Ectodermal cell (in vitro differentiated cells): ENCODE measurements at regions not wholly inside any gene's neighbourhood (a gene's known extent, or its start where the extent isn't known, plus 50 kb on each side); places are given as distances from the start of the nearest gene placed in this dataset.

Experiments
- H3K27ac ChIP-seq: 2 replicates; pipeline ENCODE4 v1.7.0; 2013; ENCODE audit warnings: mild to moderate bottlenecking, low read depth, low read length; ENCODE audit not compliant: insufficient read depth, poor library complexity, severe bottlenecking
- H3K27me3 ChIP-seq: 2 replicates; pipeline ENCODE4 v1.7.0; 2013; ENCODE audit warnings: mild to moderate bottlenecking, low read length; ENCODE audit not compliant: insufficient read depth, control insufficient read depth, poor library complexity, severe bottlenecking
- H3K36me3 ChIP-seq: one replicate; pipeline ENCODE4 v1.7.0; 2013; ENCODE audit warnings: low read length; ENCODE audit not compliant: control insufficient read depth, insufficient read depth
- H3K4me1 ChIP-seq: one replicate; pipeline ENCODE4 v1.7.0; 2013; ENCODE audit warnings: low read length; ENCODE audit not compliant: control insufficient read depth, insufficient read depth
- H3K4me3 ChIP-seq: 2 replicates; pipeline ENCODE4 v1.7.0; 2013; ENCODE audit warnings: low read depth, low read length, control low read depth; ENCODE audit not compliant: insufficient read depth
- H3K9me3 ChIP-seq: 2 replicates; pipeline ENCODE4 v1.7.0; 2013; ENCODE audit warnings: mild to moderate bottlenecking, low read length, moderate library complexity; ENCODE audit not compliant: control insufficient read depth
- WGBS, 2 experiments: methylation state at CpG; one replicate each; pipeline ENCODE4 v1.1.7; 2013; ENCODE audit warnings: missing lambda C conversion rate in 2 of 2; 5-methylcytosine and 5-hydroxymethylcytosine counted together

GRCh38 chr1:118317842-118318614, 133.0 kb upstream of the SPAG17 start:
- no peaks in the 10 kb centered on the region for H3K9me3 ChIP-seq
- H3K4me1 ChIP-seq, result no peaks in the 10 kb centered on the region
- 91 to 93% methylated on average over 6 of the region's 6 CpGs for WGBS, 2 experiments
- no peaks in the 10 kb centered on the region for H3K27me3 ChIP-seq
- no peak overlapping the region for H3K27ac ChIP-seq
- H3K4me3 ChIP-seq, result no peak overlapping the region
- no peaks in the 10 kb centered on the region for H3K36me3 ChIP-seq

GRCh38 chr1:118306851-118307250, 121.8 kb upstream of the SPAG17 start:
- H3K9me3 ChIP-seq, result no peaks in the 10 kb centered on the region
- H3K4me3 ChIP-seq, result no peak overlapping the region
- no peaks in the 10 kb centered on the region for H3K27me3 ChIP-seq
- 95 to 99% methylated on average over 3 to 4 of the region's 4 CpGs for WGBS, 2 experiments
- H3K4me1 ChIP-seq, result peaks cover 7% of the 10 kb centered on the region
- no peak overlapping the region for H3K27ac ChIP-seq
- H3K36me3 ChIP-seq, result no peaks in the 10 kb centered on the region

GRCh38 chr1:118304722-118305359, 119.8 kb upstream of the SPAG17 start:
- WGBS, 2 experiments, result 50 to 58% methylated on average over 3 to 4 of the region's 4 CpGs
- no peak overlapping the region for H3K4me3 ChIP-seq
- peaks cover 13% of the 10 kb centered on the region for H3K4me1 ChIP-seq
- H3K27me3 ChIP-seq, result no peaks in the 10 kb centered on the region
- no peak overlapping the region for H3K27ac ChIP-seq
- H3K9me3 ChIP-seq, result no peaks in the 10 kb centered on the region
- H3K36me3 ChIP-seq, result no peaks in the 10 kb centered on the region

GRCh38 chr1:118303534-118303933, 118.5 kb upstream of the SPAG17 start:
- H3K4me3 ChIP-seq, result no peak overlapping the region
- H3K4me1 ChIP-seq, result peaks cover 13% of the 10 kb centered on the region
- H3K9me3 ChIP-seq, result no peaks in the 10 kb centered on the region
- 70 to 79% methylated on average over 4 of the region's 4 CpGs for WGBS, 2 experiments
- H3K27ac ChIP-seq, result no peak overlapping the region
- no peaks in the 10 kb centered on the region for H3K36me3 ChIP-seq
- no peaks in the 10 kb centered on the region for H3K27me3 ChIP-seq

GRCh38 chr1:118303064-118303463, 118.0 kb upstream of the SPAG17 start:
- Histone ChIP-seq H3K9me3 (no peaks in the 10 kb centered on the region), H3K27me3 (no peaks in the 10 kb centered on the region), H3K4me1 (peaks cover 13% of the 10 kb centered on the region), H3K4me3 (no peak overlapping the region), H3K27ac (no peak overlapping the region), H3K36me3 (no peaks in the 10 kb centered on the region)

- Histone ChIP-seq H3K27me3 (no peaks in the 10 kb centered on the region), H3K4me1 (peaks cover 13% of the 10 kb centered on the region), H3K9me3 (no peaks in the 10 kb centered on the region), H3K36me3 (no peaks in the 10 kb centered on the region), H3K27ac (no peak overlapping the region), H3K4me3 (no peak overlapping the region)
- WGBS, 2 experiments, result 68 to 75% methylated on average over 1 of the region's 1 CpG
Measured at GRCh38 chr1:118302145-118302544, 117.1 kb upstream of the SPAG17 start.

- Histone ChIP-seq H3K27me3 (no peaks in the 10 kb centered on the region), H3K27ac (peak overlapping the region; percentile 28), H3K4me1 (peaks cover 13% of the 10 kb centered on the region), H3K36me3 (no peaks in the 10 kb centered on the region), H3K4me3 (no peak overlapping the region), H3K9me3 (no peaks in the 10 kb centered on the region)
Measured at GRCh38 chr1:118300808-118301207, 115.8 kb upstream of the SPAG17 start.

GRCh38 chr1:118298397-118298796, 113.4 kb upstream of the SPAG17 start:
- WGBS, 2 experiments, result 85 to 94% methylated on average over 5 of the region's 5 CpGs
- no peaks in the 10 kb centered on the region for H3K36me3 ChIP-seq
- H3K4me3 ChIP-seq, result no peak overlapping the region
- H3K4me1 ChIP-seq, result peaks cover 12% of the 10 kb centered on the region
- H3K27ac ChIP-seq, result no peak overlapping the region
- H3K27me3 ChIP-seq, result no peaks in the 10 kb centered on the region
- H3K9me3 ChIP-seq, result no peaks in the 10 kb centered on the region

GRCh38 chr1:118297521-118297920, 112.5 kb upstream of the SPAG17 start:
- Histone ChIP-seq H3K9me3 (no peaks in the 10 kb centered on the region), H3K27ac (no peak overlapping the region), H3K36me3 (no peaks in the 10 kb centered on the region), H3K27me3 (no peaks in the 10 kb centered on the region), H3K4me1 (peaks cover 8% of the 10 kb centered on the region), H3K4me3 (no peak overlapping the region)

- Histone ChIP-seq H3K9me3 (no peaks in the 10 kb centered on the region), H3K36me3 (no peaks in the 10 kb centered on the region), H3K27ac (peak overlapping the region; percentile 26), H3K27me3 (no peaks in the 10 kb centered on the region), H3K4me1 (no peaks in the 10 kb centered on the region), H3K4me3 (no peak overlapping the region)
- whole genome bisulfite sequencing, 2 experiments, result 84 to 90% methylated on average over 4 to 6 of the region's 6 CpGs
Measured at GRCh38 chr1:118294875-118295642, 110.0 kb upstream of the SPAG17 start.
